GM19035 (cell line): ENCODE measurements at regions not wholly inside any gene's neighbourhood (a gene's known extent, or its start where the extent isn't known, plus 50 kb on each side); places are given as distances from the start of the nearest gene placed in this dataset.
"Not testable (repeated sequence)": the region's sequence is repeated elsewhere in the genome, so short reads cannot be mapped to it uniquely, and the experiment has no call there.

Experiments used
- ATAC-seq: cut with Tn5 transposase; IDR thresholded peaks from one replicate; pipeline ENCODE4 v1.9.1; 2021; ENCODE audit not compliant: unreplicated experiment

DNA sequence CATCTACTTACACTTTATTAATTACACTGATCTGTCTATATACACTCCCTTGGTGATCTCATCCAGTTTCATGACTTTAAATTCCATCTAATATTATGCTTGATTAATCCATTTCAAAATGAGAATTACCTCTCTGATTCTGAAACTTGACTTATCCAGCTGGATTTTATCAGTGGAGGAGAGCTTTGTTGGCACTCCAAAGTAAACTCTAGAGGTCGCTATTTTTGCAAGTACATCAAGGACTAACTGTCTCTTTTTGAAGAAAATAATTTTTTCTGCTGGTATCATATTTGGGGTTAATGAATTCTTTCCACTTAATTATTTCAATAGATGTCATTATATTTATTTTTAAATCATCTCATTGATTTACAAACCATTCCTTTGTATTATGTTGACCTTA is 630.3 kb upstream of the MAN1A1 start:
- ATAC-seq: no peak

DNA sequence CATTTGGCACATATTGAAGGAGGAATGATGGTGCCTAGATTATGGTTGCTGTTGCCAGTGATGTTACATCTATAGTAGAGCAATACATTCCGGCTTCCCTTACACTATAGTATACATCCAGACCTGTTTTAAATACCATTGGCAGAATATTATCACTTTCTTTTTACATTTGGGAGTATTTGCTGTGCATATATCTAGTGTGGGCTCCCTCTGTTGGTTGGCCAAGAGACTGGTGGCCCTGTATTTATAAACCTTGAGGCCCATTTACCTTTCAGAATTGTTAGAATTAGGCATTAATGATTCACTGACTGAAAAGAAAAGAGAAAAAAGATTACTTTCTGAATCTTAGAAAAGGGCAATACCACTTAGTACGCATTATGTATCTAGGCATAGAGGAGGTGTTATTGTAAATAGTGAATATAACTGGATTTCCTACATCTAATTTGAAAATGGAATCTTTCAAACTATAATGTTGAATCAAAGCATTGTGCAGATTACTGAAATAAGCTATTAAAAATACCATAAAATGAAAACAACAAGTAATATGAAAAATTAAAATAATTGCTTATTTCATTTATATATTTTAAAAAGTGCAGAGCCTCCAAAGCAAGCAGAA is 628.8 kb upstream of the MAN1A1 start:
- peak; percentile 65 for ATAC-seq

DNA sequence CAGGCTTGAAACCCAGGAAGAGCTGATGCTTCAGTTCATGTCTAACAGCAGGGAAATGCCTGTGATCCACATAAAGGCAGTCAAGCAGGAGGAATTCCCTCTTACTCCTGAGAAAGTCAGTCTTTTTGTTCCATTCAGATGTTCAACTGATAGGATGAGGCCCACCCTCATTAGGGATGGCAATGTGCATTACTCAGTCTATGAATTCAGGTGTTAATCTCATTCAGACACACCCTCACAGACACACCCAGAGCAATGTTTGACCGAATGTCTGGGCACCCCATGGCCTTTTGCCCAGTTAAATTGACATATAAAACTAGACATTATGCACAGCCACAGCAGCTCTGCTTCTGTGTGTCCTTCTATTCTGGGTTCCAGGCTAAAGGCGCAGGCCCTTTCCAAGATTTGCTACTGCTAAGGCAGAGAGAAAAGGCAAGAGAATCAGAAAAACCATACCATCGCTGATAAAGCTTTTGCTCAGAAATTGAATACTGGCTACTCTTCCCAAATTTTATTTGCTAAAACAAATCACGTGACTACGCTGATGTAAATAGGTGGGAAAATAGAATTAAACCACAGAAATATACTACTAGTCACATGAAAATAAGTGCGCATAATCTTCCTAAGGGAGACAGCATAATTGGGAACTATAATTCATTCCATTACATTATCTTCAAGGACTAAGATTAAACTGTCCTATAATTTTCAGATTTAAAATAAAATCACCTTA is 625.0 kb upstream of the MAN1A1 start:
- no peak for ATAC-seq

DNA sequence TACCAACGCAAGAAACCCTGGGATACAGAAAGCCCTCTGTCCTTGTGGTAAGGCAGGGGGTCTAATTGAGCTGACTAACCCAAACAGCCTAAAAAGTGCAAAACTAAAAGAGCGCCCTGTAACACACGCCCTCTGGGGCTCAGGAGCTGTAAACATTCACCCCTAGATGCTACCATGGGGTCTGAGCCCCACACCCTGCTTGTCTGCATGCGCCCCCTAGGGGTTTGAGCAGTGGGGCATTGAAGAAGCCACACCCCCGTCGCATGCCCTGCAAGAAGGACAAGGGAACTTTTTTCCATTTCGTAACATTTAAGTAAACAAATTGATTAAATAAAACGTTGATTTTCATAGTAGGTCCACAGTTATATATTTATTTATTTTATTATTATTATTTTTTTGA is 616.9 kb upstream of the MAN1A1 start:
- no peak for ATAC-seq

DNA sequence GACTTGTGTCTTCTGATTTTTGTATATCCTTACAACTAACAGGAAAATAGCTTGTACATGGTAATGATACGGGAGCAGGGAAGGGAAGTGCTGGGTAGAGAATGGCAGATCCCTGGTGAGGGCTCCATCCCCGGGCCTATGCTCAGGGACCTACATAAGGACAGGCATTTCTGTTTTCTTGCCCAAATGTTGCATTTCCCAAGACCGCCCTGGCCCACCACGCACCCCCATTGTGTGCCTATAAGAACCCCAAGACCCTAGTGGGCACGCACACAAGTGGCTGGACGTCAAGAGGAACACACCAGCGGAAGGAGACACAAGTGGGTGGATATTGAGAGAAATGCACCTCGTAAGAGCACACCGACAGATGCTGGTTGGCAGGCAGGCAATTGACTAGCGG is 616.3 kb upstream of the MAN1A1 start:
- ATAC-seq: no peak

DNA sequence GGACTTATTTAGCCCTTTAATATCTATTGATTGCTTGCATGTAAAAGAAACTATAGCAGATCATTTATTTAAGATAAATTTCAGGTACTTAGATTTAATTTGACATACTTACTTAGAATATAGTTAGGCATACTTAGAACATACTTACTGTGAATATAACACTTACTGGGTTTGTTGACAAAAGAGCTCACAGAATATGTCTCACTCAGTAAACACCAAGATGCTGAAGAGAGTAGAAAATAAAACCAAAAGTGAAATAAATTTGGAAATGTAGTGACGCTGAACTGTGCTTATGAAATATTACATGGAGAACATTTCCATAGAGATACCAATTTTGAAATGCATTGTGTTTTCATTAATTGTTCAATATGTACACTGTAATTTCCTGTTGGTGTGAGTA is 615.4 kb upstream of the MAN1A1 start:
- no peak for ATAC-seq

DNA sequence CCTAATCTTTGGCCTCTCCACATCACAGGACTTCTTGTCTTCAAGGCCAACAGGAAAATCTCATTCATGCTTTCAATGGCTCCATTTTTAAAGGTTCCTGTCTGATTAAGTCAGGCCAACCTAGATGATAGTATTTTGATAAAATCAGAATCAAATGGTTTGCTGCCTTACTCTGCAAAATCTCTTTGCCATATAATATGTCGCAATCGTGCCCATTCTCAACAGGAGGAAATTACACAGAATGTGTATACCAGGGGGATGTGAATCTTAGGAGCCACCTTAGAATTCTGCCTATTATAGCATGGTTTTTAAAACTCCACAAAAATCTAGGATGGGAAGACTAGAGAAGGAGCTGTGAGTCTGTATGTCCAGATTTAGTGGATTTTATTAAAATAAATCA is 612.9 kb upstream of the MAN1A1 start:
- ATAC-seq: no peak

DNA sequence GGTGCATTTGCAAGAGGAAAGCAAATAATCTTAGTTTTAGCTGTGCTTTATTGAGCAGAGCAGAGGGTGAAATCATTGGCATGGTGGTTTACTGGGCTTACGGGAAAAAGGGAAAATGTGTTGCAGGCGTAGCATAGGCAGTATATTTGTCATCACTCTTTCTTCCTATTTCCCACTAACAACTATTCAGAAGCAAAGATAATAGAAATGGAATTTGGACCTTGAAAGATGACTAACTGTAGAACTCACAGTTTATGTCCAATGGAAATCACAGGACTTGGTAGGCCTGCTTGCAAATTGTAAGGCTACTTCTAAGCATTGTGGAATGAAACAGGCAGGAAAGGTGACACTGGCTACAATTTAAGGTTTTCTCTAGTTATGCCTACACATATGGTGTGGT is 611.9 kb upstream of the MAN1A1 start:
- ATAC-seq: no peak

DNA sequence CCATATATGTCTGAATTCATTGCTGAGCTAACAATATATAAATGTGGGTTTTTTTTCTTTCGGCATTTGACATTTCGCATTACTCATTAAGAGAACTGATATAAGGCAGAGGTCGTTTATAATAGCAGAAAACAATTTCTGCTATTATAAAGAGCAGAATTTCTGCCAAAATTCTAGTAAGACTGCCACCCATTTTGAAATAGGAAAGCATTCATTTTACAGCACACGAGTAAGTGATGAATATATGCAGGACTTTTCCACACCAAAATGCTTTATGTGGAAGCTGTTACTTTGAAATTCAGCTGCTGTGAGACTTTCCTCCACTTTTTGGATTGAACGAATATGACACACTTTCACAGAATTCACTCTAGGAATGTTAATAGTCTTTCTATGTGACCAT is 610.9 kb upstream of the MAN1A1 start:
- no peak for ATAC-seq

DNA sequence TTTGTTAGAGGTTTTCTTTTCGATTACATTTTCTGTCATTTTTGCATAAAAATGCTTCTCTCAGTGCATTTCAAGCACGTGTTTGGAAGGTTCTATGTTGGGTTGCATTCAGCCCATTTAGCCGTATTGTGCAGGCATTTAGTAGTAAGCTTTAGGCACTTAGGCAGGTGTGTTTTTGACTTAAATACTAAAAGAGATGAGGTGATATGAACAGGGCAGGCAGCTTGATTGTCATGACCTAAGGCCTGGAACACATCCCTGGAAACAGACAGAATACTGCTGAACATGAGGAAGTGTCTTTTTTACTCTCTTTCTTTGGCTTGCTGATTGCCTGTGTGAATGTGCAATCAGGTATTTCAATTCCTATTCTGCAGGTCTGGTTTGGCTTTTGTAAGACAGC is 610.5 kb upstream of the MAN1A1 start:
- ATAC-seq: no peak

DNA sequence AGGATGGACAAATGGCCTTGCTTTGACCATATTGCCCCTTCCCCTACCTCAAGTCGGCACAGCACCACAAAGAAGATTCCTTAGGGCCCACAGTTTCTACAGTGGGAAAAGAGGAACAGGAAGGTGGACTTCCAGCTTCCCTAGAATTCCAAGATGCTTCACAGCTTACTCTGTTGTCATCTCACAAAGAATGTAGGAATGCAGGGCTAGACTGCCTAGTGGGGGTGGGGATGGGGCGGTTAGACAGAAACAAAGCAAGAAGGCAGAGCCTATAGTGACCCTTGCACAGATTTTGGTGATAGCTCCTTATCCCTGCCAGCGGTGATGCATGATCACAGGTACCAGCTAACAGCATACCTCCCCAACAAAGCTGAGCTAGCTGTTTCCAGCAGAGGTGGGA is 607.6 kb upstream of the MAN1A1 start:
- ATAC-seq: no peak

DNA sequence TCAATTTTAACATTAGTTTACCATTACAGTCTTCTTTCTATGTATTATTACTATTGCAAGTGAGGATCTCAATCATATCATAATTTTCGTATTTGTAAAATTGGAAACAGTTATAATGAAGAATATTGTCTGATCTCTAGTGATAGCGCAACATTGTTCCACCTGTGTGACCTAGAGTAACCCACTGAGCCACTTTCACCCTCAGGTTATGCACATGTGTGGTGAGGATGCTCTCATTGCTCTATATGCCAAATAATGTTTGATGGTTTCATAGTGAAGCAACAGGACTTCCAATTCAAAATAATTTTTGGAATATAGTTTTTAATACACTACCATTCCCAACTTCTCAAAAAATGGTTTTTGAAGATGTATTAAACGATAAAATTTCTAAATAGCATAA is 603.1 kb upstream of the MAN1A1 start:
- no peak for ATAC-seq

DNA sequence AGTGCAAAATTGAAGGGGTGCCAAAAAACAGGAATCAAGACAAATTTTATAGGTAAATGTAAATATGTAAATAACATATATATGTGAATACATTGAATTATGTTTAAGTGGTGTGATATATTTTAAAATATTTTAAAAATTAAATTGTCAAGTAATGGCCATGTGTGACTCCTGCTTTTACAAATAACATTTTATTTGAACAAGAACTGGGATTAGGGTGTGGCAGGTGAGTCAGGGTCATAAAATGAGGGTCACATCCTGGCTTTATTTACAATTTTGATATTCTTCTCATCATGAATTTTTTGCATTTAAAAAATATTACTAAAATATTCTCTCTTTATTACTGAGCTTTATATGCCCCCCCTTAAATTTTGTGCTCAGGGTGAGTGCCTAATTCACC is 601.1 kb upstream of the MAN1A1 start:
- ATAC-seq: no peak

DNA sequence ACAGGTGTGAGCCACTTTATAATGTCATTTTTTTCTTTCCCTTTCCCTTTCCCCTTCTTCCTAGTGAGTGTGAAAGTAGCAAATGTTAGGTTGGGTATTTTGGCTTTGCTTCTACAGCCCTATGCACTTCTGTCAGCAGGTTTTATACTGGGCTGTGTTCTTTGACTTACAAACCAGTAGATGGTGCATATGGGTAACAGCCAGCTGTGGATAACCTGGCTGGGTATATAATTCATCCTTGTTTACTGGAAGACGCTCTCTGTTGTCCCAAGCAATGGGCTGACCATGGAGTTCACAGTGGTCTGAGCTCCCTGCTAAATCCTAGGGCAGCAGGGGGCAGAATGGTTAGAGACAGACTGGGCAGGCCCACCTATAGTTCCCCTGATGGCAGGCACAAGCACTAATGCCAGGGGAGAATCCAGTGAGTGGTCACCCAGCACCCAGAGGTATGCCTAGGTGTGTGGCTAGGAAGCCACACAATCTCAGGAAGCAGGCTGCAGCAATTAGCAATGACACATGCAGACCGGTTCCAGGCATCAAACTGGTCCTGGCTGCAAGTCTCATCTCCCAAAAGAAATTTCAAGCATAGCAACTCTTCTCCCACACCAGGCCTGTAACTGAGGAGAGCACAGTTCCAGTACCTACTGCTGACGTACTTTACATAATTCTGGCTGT is 592.7 kb upstream of the MAN1A1 start:
- ATAC-seq: no peak

DNA sequence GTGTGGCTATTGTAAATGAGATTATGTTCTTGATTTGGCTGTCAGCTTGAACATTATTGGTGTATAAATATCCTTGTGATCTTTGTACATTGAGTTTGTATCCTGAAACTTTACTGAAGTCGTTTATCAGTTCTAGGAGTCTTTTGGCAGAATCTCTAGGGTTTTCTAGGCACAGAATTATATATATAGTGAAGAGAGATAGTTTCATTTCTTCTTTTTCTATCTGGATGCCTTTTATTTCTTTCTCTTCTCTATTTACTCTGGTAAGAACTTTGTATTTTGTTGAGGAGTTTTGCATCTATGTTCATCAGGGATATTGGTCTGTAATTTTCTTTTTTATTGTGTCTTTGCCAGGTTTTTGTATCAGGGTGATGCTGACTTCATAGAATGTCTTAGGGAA is 589.2 kb upstream of the MAN1A1 start:
- ATAC-seq: no peak

DNA sequence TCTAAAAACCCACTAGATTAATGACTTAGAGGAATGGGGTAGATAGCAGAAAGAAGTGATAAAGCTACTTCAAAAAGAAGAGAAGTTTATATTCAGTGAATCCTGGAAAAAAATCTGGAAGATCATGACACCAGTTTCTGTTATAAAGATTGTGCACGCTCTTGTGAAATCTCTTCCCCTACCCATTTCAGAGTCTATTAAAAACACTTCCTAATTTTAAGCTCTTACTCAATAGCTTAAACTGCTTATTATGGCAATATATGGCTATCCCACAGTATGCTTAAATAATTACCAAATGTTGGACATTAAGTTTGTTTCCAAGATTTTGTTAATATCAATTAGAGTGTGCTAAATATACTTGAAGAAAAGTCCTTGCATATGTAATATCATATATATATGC is 585.3 kb upstream of the MAN1A1 start:
- ATAC-seq: no peak

DNA sequence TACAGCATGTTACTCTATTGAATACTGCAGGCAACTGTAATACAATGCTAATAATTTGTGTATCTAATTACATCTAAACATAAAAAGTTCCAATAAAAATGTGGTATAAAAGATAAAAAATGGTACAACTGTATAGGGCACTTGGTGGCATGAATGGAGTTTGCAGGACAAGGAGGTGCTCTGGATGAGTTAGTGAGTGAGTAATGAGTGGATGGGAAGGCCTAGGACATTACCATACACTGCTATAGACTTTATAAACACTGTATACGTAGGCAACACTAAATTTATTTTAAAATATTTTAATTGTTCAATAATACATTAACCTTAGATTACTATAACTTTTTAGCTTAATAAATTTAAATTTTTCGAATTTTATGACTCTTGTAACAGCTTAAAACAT is 579.6 kb upstream of the MAN1A1 start:
- ATAC-seq: no peak

DNA sequence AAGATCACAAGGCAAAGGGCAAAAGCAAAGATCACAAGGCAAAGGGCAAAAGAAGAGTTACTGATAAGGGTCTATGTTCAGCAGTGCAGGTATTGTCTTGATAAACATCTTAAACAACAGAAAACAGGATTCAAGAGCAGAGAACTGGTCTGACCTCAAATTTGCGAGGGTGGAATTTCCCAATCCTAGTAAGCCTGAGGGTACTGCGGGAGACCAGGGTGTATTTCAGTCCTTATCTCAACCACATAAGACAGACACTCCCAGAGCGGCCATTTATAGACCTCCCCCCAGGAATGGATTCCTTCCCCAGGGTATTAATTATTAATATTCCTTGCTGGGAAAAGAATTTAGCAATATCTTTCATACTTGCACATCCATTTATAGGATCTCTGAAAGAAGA is 575.3 kb upstream of the MAN1A1 start:
- not testable (repeated sequence) for ATAC-seq

DNA sequence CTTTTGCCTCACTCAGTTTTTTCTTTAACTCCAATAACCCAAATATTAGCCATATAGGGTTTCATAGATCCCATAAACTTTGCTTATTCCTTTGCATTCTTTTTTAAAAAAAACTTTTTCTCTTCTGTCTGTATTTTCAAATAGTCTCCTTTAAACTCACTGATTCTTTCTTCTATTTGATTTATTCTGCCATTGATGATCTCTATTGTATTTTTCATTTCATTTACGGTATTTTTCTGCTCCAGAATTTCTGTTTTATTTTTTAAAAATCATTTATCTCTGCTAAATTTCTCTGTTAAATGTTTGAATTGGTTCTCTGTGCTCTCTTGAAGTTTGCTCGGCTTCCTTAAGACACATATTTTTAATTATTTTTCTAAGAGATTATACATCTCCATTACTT is 573.3 kb upstream of the MAN1A1 start:
- no peak for ATAC-seq

DNA sequence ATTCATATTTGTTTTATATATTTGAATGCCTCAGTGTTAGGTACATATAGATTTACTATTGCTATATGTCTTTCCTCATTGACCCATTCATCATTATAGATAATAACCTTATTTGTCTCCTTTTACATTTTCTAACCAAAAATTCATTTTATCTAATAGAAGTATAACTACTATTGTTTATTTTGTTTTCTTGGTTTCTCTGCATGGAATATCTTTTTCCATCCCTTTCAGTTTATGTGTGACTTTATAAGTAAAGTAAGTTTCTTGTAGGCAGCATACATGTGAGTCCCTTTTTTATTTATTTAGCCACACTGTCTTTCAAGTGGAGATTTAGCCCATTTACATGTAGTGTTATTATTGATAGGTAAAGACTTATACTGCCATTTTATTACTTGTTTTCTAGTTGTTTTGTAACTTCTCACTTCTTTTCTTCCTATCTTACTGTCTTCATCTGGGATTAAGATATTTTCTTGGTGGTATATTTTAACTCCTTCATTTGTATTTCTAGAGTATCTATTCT is 572.0 kb upstream of the MAN1A1 start:
- ATAC-seq: no peak

DNA sequence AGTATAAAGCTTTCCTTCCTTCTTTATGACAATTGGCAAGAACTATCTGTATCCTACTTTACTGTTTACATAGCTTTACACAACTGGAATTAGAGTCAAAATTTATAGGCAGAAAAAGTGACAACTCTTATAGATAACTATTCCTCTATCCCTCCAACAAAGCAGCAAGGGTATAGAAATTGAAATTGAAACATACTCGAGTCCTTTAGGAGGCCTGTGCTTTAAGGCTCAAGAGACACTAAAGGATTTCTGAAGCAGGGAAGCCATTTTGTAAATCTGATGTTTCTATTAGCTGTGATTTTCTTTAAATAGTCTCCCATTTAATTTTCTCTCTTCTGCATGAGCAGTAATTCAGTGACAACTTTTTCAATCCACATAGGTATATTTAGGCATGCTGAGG is 567.6 kb upstream of the MAN1A1 start:
- ATAC-seq: no peak

DNA sequence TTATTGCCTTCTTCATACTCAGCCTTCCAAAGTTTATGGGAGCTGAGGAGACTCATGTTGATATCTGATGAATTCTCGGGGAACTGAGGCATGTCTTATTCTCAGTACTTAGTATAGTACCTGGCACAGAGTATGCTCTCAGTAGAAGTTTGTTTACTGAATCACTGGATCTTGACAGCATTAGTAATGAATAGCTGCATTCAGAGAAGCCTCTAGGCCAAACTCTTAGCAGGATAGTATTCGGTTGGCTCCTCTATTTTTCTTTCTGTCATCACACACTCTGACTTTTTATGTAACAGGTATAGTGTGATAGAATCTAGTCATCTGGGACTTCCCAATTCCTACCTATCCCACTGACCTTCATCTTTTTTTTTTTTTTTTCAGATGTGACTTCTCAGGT is 566.4 kb upstream of the MAN1A1 start:
- ATAC-seq: no peak
